ENCODE measurements at regions not wholly inside any gene's neighbourhood (a gene's known extent, or its start where the extent isn't known, plus 50 kb on each side); places are given as distances from the start of the nearest gene placed in this dataset.
"Not testable (repeated sequence)": the region's sequence is repeated elsewhere in the genome, so short reads cannot be mapped to it uniquely, and the experiment has no call there.

GRCh38 chr11:49623872-49624271 lies 328.3 kb upstream of the OR4C13 start:
- not testable (repeated sequence) for TF ChIP-seq CTCF (IDR thresholded peaks at IDR 0.05); POLR2AphosphoS5 (IDR thresholded peaks at IDR 0.05; ENCODE audit: low read depth, low read length)
- TF ChIP-seq, protein P1, sequence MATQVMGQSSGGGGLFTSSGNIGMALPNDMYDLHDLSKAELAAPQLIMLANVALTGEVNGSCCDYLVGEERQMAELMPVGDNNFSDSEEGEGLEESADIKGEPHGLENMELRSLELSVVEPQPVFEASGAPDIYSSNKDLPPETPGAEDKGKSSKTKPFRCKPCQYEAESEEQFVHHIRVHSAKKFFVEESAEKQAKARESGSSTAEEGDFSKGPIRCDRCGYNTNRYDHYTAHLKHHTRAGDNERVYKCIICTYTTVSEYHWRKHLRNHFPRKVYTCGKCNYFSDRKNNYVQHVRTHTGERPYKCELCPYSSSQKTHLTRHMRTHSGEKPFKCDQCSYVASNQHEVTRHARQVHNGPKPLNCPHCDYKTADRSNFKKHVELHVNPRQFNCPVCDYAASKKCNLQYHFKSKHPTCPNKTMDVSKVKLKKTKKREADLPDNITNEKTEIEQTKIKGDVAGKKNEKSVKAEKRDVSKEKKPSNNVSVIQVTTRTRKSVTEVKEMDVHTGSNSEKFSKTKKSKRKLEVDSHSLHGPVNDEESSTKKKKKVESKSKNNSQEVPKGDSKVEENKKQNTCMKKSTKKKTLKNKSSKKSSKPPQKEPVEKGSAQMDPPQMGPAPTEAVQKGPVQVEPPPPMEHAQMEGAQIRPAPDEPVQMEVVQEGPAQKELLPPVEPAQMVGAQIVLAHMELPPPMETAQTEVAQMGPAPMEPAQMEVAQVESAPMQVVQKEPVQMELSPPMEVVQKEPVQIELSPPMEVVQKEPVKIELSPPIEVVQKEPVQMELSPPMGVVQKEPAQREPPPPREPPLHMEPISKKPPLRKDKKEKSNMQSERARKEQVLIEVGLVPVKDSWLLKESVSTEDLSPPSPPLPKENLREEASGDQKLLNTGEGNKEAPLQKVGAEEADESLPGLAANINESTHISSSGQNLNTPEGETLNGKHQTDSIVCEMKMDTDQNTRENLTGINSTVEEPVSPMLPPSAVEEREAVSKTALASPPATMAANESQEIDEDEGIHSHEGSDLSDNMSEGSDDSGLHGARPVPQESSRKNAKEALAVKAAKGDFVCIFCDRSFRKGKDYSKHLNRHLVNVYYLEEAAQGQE (IDR thresholded peaks at IDR 0.05; ENCODE audit: insufficient read depth in 1 of 2, low read depth in 2 of 2, low read length in 1 of 2), result not testable (repeated sequence)
